AG09309 (cell line): ENCODE measurements at regions not wholly inside any gene's neighbourhood (a gene's known extent, or its start where the extent isn't known, plus 50 kb on each side); places are given as distances from the start of the nearest gene placed in this dataset.
A peak's percentile ranks its signal among the peaks of the same experiment; 100 is the strongest.

Experiments used
- DNase-seq: peaks from one replicate; pipeline ENCODE4 v3.0.0-alpha.2; 2010; ENCODE audit warnings: low read depth
- H3K4me3 ChIP-seq: 2 replicates; pipeline ENCODE4 v1.5.1; 2011; ENCODE audit warnings: mild to moderate bottlenecking, low read depth, low read length, moderate library complexity; ENCODE audit not compliant: control insufficient read depth
- TF ChIP-seq, protein P1 (sequence below): IDR thresholded peaks from 2 replicates; pipeline ENCODE4 v1.5.1; 2011; ENCODE audit warnings: mild to moderate bottlenecking, low read depth, low read length, inconsistent platforms; ENCODE audit not compliant: insufficient read depth, control insufficient read depth; ENCODE audit errors: missing control alignments

DNA sequence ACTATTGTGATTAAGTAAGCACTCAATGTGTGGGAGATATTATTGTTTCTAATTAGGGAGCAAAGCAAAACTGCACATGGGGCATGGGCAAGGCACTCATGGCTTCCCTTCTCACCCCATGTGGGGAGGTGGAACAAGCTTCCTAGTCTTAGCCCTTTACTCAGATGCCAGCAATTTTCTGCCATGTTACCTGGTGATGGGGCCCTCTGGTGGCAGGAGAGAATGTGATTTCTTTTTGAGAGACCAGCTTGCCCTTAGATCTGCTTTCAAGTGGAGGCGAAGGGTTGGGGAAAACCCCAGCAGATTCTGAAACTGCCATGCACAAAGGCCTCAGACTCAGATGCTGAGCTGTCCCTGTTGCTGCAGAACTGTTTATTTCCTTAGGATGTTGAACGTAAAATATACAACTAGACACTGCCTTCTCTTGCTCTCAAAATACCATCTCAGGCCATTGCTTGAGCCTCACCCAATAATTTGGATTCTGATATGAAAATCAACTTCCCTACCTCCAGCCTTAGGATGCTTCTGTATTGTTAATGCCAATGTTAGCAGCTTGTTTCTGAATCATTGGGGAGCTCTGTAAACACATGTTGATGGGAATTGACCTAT is 130.2 kb upstream of the TPRG1 start:
- DNase-seq = no peak
- no peak overlapping the region for H3K4me3 ChIP-seq
- TF ChIP-seq, protein P1, sequence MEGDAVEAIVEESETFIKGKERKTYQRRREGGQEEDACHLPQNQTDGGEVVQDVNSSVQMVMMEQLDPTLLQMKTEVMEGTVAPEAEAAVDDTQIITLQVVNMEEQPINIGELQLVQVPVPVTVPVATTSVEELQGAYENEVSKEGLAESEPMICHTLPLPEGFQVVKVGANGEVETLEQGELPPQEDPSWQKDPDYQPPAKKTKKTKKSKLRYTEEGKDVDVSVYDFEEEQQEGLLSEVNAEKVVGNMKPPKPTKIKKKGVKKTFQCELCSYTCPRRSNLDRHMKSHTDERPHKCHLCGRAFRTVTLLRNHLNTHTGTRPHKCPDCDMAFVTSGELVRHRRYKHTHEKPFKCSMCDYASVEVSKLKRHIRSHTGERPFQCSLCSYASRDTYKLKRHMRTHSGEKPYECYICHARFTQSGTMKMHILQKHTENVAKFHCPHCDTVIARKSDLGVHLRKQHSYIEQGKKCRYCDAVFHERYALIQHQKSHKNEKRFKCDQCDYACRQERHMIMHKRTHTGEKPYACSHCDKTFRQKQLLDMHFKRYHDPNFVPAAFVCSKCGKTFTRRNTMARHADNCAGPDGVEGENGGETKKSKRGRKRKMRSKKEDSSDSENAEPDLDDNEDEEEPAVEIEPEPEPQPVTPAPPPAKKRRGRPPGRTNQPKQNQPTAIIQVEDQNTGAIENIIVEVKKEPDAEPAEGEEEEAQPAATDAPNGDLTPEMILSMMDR = peak; percentile 33

DNA sequence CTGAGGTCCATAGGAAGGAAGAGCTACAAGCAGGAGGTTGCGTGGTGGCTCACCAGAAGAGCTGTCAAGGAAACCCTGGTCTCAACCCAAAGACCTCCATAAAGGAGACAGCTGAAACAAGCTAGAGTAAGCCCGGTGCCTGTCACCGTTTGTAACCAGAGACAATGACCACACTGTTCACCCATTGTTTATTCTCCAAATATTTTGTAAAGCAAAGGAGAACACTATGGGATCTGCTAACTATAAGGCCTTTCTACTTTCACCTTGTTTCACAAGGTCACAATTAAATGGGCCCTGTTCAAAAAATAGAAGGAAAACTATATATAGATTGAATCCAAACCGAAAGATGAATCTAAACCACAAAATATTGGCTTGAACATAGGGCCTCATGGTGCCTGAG is 128.9 kb upstream of the TPRG1 start:
- no peak overlapping the region for H3K4me3 ChIP-seq
- no peak for DNase-seq
- TF ChIP-seq, protein P1 = no peak

DNA sequence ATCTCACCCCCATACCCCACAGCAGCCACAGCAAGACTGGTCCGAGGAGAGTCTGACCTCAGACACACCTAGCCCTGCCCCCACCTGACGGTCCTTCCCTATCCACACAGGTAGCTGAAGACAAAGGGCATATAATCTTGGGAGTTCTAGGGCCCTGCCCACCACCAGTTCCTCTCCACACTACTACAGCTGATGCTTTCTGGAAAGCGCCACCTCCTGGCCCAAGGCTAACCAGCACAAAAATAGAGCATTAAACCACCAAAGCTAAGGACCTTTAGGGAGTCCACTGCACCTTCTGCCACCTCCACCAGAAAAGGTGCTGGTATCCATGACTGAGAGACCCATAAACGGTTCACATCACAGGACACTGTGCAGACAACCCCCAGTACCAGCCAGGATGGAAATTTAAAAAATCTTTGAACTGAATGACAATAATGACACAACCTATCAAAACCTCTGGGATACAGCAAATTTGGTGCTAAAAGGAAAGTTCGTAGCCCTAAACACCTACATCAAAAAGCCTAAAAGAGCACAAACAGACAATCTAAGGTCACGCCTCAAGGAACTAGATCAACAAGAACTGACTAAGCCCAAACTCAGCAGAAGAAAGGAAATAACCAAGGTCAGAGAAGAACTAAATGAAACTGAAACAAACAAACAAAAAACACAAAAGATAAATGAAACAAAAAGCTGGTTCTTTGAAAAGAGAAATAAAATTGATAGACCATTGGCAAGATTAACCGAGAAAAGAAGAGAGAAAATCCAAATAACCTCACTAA is 122.1 kb upstream of the TPRG1 start:
- H3K4me3 ChIP-seq = no peak overlapping the region
- DNase-seq = no peak
- TF ChIP-seq, protein P1 = no peak

DNA sequence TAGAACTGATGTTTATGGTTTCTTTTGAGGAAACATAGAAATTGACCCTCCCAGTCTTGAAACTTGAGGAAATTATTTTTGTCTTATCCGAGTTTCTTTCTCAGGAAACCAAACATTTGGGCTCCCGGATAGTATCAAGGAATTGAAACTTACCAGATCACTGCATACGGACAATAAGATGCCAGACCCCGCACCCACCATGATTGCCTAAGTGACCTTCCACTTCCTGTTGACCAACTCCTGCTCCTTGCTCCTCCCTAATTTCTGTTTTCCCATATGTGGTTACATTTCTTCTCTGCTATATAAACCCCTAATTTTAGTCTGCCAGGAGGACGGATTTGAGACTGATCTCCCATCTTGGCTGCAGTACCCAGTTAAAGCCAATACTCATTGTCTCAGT is 118.4 kb upstream of the TPRG1 start:
- TF ChIP-seq, protein P1 = no peak
- no peak overlapping the region for H3K4me3 ChIP-seq
- DNase-seq = no peak

DNA sequence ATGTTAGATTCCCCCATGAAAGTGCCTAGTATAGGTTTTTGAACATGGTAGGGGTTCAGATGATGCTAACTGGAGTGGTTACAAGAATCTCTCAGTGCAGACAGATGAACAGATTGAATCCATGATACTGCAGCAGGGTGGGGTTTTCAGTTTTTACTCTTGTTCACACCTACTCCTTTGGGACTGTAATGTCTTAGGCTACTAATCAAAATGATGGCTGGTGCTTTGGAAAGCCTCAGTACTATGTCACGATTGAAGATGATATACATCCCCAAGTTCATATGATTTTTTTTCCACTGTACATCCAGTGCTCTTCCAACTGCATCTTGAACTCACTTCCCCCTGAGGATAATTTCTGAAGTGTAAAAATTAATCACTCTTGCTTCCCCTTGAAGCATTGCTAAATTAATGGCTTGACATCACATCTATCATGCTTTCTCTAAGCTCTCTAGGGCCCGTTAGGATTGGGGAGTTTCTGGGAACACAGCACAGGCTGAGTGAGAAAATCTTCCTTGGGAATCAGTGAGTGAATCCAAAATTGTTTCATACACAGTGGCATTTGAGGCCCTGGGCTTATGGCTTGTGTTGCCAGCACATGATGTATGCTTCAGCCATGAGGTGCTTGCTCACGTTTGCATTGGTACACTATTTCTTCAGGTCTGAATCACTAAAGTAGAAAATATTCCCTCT is 115.0 kb upstream of the TPRG1 start:
- no peak overlapping the region for H3K4me3 ChIP-seq
- TF ChIP-seq, protein P1 = no peak
- DNase-seq = no peak

DNA sequence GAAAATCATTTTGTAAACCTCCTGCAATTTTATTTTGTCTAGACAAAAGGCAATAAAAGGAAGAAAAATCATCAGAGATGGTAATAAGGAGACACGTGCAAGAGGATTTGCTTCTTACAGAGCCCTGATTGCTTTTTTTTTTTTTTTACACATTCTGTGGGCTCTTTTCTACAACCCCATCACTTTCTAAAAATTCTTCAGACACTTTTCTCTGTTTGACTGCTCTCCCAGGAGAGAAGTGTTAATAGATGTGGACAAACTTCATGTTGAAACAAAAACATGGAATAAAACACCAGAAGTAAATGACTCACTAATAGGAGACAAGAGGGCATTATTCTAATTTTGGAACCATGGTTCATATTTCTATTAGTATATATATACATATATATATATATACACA is 114.4 kb upstream of the TPRG1 start:
- TF ChIP-seq, protein P1 = no peak
- no peak for DNase-seq
- no peak overlapping the region for H3K4me3 ChIP-seq
